Fibroblast of lung (primary cell): ENCODE measurements at regions not wholly inside any gene's neighbourhood (a gene's known extent, or its start where the extent isn't known, plus 50 kb on each side); places are given as distances from the start of the nearest gene placed in this dataset.

ENCODE experiments used
- DNase-seq, 2 donors: peaks; one replicate each; pipeline versions ENCODE4 v3.0.0 to v3.0.0-alpha.2; 2010; ENCODE audit warnings: low read depth in 2 of 2
- H2AFZ ChIP-seq: 2 replicates; pipeline ENCODE4 v1.5.1; 2012; ENCODE audit warnings: low read length, control low read depth, inconsistent platforms
- H3K27ac ChIP-seq: 2 replicates; pipeline ENCODE4 v1.5.1; 2011; ENCODE audit warnings: low read length, control low read depth; ENCODE audit not compliant: insufficient read depth
- H3K27me3 ChIP-seq: 2 replicates; pipeline ENCODE4 v1.5.1; 2011; ENCODE audit warnings: mild to moderate bottlenecking, low read length; ENCODE audit not compliant: control insufficient read depth, insufficient read depth
- H3K36me3 ChIP-seq: 2 replicates; pipeline ENCODE4 v1.5.1; 2011; ENCODE audit warnings: low read length; ENCODE audit not compliant: control insufficient read depth, insufficient read depth
- H3K4me1 ChIP-seq: 2 replicates; pipeline ENCODE4 v1.5.1; 2011; ENCODE audit warnings: low read length; ENCODE audit not compliant: control insufficient read depth, insufficient read depth; ENCODE audit errors: extremely low read depth
- H3K4me2 ChIP-seq: 2 replicates; pipeline ENCODE4 v1.5.1; 2011; ENCODE audit warnings: low read length, control low read depth; ENCODE audit not compliant: insufficient read depth; ENCODE audit errors: extremely low read depth
- H3K4me3 ChIP-seq, 4 experiments: fragments of 200-600 bp in 1 of 4; sonication (generic) in 1 of 4; replicated peaks in 1 of 4; 2 replicates each; pipeline ENCODE4 v1.5.1; 2011 to 2016; ENCODE audit warnings: low read length in 4 of 4, low read depth in 3 of 4, mild to moderate bottlenecking in 3 of 4, control low read depth in 2 of 4, inconsistent platforms in 1 of 4, mixed read lengths in 1 of 4; ENCODE audit not compliant: insufficient read depth in 1 of 4; ENCODE audit errors: control extremely low read depth in 1 of 4
- H3K79me2 ChIP-seq: 2 replicates; pipeline ENCODE4 v1.5.1; 2012; ENCODE audit warnings: mild to moderate bottlenecking, low read length, inconsistent platforms; ENCODE audit not compliant: control insufficient read depth, insufficient read depth
- H3K9ac ChIP-seq: 2 replicates; pipeline ENCODE4 v1.5.1; 2011; ENCODE audit warnings: mild to moderate bottlenecking, low read length, control low read depth; ENCODE audit not compliant: insufficient read depth
- H3K9me3 ChIP-seq: 2 replicates; pipeline ENCODE4 v1.5.1; 2012; ENCODE audit warnings: low read depth, low read length; ENCODE audit not compliant: control insufficient read depth, insufficient read depth
- H4K20me1 ChIP-seq: 2 replicates; pipeline ENCODE4 v1.5.1; 2011; ENCODE audit warnings: low read length; ENCODE audit not compliant: control insufficient read depth, insufficient read depth; ENCODE audit errors: extremely low read depth
- EZH2 ChIP-seq: IDR thresholded peaks from 2 replicates; pipeline ENCODE4 v1.5.1; 2012; ENCODE audit warnings: low read length, control low read depth, mild to moderate bottlenecking; ENCODE audit errors: missing control alignments
- TF ChIP-seq, protein P1 (sequence below), 2 donors: IDR thresholded peaks in 1 of 2; conservative IDR thresholded peaks in 1 of 2; 1 replicate in 1 of 2; 2 replicates in 1 of 2; pipeline ENCODE4 v1.5.1; 2011 to 2012; ENCODE audit warnings: low read length in 2 of 2, control low read depth in 1 of 2, inconsistent platforms in 1 of 2, low read depth in 1 of 2, mild to moderate bottlenecking in 1 of 2

DNA sequence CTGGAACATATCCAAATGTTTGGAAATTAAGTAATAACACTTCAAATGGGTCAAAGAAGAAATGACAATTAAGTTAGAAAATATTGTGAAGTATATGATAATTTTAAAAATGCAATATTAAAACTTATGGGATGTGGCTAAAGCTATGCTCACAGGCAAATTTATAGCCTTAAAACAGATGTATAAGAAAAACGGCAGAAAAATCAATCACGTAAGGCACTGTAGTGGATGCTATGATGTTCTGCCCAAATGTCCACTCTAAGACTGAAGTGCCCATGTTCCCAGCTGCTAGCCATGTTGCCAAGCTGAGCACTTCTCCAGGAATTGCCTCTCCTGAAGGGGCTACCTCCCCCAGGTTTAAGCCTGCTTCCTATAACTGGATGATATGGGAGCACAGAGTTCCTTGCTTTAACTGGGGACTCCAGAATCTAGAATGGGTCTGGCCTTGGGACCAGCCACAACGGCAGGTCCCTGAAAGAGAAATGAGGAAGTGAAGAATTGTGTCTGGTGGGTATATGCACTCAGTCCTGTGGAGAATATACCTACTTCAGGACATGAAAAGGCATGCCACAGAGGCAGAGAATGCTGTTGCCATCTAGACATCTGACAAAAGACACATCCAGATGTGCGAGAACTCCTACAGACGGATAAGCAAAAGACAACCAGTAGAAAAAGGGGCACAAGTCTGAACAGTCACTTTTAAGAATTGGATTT lies 78.2 kb upstream of the RXRA start:
- H3K9me3 ChIP-seq: no peaks in the 10 kb centered on the region
- H3K36me3 ChIP-seq: no peaks in the 10 kb centered on the region
- no peaks in the 10 kb centered on the region for H3K79me2 ChIP-seq
- H3K27ac ChIP-seq: no peak overlapping the region
- no peaks in the 10 kb centered on the region for H3K27me3 ChIP-seq
- H3K4me3 ChIP-seq: no peak overlapping the region
- DNase-seq: no peak
- H2AFZ ChIP-seq: no peak overlapping the region
- no peak overlapping the region for H3K9ac ChIP-seq
- H3K4me1 ChIP-seq: no peaks in the 10 kb centered on the region
- H4K20me1 ChIP-seq: no peaks in the 10 kb centered on the region
- no peak overlapping the region for H3K4me2 ChIP-seq
- TF ChIP-seq EZH2: no peak
- TF ChIP-seq, protein P1, sequence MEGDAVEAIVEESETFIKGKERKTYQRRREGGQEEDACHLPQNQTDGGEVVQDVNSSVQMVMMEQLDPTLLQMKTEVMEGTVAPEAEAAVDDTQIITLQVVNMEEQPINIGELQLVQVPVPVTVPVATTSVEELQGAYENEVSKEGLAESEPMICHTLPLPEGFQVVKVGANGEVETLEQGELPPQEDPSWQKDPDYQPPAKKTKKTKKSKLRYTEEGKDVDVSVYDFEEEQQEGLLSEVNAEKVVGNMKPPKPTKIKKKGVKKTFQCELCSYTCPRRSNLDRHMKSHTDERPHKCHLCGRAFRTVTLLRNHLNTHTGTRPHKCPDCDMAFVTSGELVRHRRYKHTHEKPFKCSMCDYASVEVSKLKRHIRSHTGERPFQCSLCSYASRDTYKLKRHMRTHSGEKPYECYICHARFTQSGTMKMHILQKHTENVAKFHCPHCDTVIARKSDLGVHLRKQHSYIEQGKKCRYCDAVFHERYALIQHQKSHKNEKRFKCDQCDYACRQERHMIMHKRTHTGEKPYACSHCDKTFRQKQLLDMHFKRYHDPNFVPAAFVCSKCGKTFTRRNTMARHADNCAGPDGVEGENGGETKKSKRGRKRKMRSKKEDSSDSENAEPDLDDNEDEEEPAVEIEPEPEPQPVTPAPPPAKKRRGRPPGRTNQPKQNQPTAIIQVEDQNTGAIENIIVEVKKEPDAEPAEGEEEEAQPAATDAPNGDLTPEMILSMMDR (conservative IDR thresholded peaks at IDR 0.05 in 1 of 2, IDR thresholded peaks at IDR 0.05 in 1 of 2; ENCODE audit: low read depth in 1 of 2, low read length in 2 of 2): no peak

DNA sequence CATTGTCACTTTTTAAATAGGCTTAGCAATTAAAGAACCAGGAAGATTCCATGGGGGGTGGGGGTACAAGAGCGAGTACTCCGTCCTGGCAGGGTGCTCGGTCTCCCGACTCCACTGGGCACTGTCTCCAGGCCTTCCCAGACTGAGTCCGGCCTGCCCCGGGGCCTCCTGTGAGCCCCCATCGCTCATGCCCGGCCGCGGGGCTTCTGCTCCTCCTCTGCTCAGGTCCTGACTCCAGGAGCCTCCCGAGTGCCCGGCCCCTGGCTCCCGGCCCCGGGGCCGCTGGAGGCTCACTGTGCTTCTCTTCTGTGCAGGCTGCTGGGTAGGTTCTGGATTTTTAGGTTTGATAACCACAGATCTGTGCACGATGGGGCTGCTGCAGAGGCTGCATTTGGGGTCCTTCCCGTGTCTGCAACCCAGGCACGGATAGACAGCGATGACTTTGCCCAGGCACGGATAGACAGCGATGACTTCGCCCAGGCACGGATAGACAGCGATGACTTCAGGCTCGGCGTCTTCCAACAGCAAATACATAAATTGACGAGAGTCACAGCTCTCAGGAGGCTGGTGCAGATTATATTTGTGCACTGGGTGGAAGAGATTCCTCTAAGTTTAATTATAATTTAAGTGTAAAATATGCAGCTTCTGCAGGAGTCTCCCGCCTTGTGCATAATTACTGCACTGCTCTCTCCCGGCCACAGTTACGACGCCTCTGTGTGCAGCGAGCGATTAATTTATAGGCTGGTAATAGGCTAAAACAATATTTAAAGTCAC lies 74.8 kb upstream of the RXRA start:
- Histone ChIP-seq H4K20me1 (no peaks in the 10 kb centered on the region), H3K4me2 (no peak overlapping the region), H3K79me2 (no peaks in the 10 kb centered on the region), H3K27ac (no peak overlapping the region), H3K4me1 (no peaks in the 10 kb centered on the region), H3K9me3 (no peaks in the 10 kb centered on the region), H3K4me3 (no peak overlapping the region), H3K9ac (no peak overlapping the region), H3K27me3 (peaks cover 4% of the 10 kb centered on the region), H3K36me3 (no peaks in the 10 kb centered on the region), H2AFZ (no peak overlapping the region)
- no peak for DNase-seq
- TF ChIP-seq, protein P1 (conservative IDR thresholded peaks at IDR 0.05 in 1 of 2, IDR thresholded peaks at IDR 0.05 in 1 of 2; ENCODE audit: low read depth in 1 of 2, low read length in 2 of 2): no peak
- no peak for TF ChIP-seq EZH2

DNA sequence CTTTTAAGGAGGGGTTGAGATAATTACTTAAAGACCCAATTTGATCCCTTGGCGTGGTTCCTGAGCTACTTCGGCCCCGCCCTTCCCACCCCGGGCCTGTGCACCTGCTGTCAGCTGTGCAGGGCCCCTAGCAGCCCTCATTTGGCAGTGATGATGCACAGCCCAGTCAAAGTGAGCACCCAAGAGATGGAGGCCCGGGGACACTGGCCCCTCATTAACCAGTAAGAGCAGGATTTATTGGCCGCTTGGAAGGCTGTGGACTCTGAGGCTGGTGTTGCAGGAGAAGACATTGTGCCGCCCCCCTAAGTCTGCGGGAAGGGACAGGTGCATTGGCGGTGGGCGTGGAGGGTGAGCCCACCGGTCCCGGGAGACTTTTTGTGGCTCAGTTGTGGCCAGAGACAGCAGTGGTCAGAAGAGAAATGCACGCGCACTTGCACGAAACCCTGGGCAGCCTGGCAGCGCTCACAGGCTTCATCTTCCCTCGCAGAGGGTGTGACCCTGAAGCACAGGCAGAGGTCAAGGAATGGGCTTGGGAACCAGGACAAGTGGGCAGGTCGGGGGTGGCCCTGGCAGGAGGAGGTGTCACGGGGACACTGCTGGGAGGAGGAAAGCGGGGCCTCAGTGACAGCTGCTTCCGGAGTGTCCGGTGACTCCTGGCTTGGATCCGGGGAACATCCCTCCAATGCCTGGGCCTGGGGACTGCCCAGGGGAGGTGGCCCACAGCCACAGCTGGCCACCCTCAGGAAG lies 74.0 kb upstream of the RXRA start:
- Histone ChIP-seq H3K4me2 (no peak overlapping the region), H4K20me1 (no peaks in the 10 kb centered on the region), H3K27ac (no peak overlapping the region), H3K36me3 (no peaks in the 10 kb centered on the region), H3K27me3 (peaks cover 4% of the 10 kb centered on the region), H3K79me2 (no peaks in the 10 kb centered on the region), H3K9me3 (no peaks in the 10 kb centered on the region), H2AFZ (no peak overlapping the region), H3K4me3 (no peak overlapping the region), H3K4me1 (no peaks in the 10 kb centered on the region), H3K9ac (no peak overlapping the region)
- DNase-seq: no peak
- TF ChIP-seq, protein P1 (conservative IDR thresholded peaks at IDR 0.05 in 1 of 2, IDR thresholded peaks at IDR 0.05 in 1 of 2; ENCODE audit: low read depth in 1 of 2, low read length in 2 of 2): no peak
- TF ChIP-seq EZH2: no peak
